ENCODE measurements at regions not wholly inside any gene's neighbourhood (a gene's known extent, or its start where the extent isn't known, plus 50 kb on each side); places are given as distances from the start of the nearest gene placed in this dataset.

DNA sequence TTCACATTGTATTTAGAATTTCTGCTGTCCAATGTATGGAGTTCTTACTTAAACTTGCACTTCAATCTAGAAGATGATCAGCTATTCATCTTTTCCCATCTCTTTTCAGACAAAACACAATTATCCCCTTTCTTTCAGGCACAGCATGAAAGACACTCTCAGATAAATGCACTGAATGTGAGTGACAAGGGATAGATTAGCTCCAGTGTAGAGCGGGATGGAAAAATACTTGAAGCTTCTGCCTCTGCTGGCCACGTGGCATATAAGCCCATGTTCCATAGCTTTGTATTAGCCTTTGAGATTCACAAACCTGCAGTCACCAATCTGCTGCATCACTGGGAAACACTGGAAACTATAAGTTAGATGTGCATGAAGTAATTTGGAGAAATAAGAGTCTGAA lies 162.2 kb upstream of the FAM3C start:
- no peaks in the 10 kb centered on the region for H3K36me3 ChIP-seq (ENCODE audit: control insufficient read depth in 2 of 2, extremely low read depth in 1 of 2, insufficient read depth in 2 of 2, low read length in 2 of 2)
- FAIRE-seq (no peak), DNase-seq (ENCODE audit: low read depth, low spot score) (no peak)
- ChIA-PET CTCF (interaction anchor here (0.6 to 2.1 kb wide), 6 partner anchors 11 to 436 kb away, joined by 3 to 10 read pairs (median 4); no protein-coding TSS in a partner anchor), POLR2A (no interaction called here)
- H3K4me1 ChIP-seq (ENCODE audit: control insufficient read depth, extremely low read depth, insufficient read depth, low read length) = no peaks in the 10 kb centered on the region
- BruUV-seq (replicated peaks) = no TSS peak
- no peak overlapping the region for H3K4me3 ChIP-seq (replicated peaks in 1 of 3; ENCODE audit: insufficient read depth in 1 of 3, low read depth in 1 of 3, low read length in 3 of 3)
- H3K9ac ChIP-seq (replicated peaks; ENCODE audit: extremely low read depth, insufficient read depth, low read length) = no peak overlapping the region
- H3K27me3 ChIP-seq (ENCODE audit: control insufficient read depth in 2 of 2, insufficient read depth in 2 of 2, low read length in 2 of 2) = no peaks in the 10 kb centered on the region
- no peaks in the 10 kb centered on the region for H4K20me1 ChIP-seq (replicated peaks; ENCODE audit: control insufficient read depth, extremely low read depth, insufficient read depth, low read length)
- H2AFZ ChIP-seq (ENCODE audit: low read depth, low read length) = no peak overlapping the region
- dilution Hi-C loops (cut with MboI; ENCODE audit: extremely low pct_ligation_motif_present, low sequenced_read_pairs) = no loop called here
- H3K4me2 ChIP-seq (ENCODE audit: insufficient read depth, low read length) = no peak overlapping the region
- no peak for TF ChIP-seq MYC (IDR thresholded peaks at IDR 0.05; ENCODE audit: low read depth, low read length)
- no peak for TF ChIP-seq POLR2A (IDR thresholded peaks at IDR 0.05; ENCODE audit: low read depth, low read length)
- TF ChIP-seq, protein P1, sequence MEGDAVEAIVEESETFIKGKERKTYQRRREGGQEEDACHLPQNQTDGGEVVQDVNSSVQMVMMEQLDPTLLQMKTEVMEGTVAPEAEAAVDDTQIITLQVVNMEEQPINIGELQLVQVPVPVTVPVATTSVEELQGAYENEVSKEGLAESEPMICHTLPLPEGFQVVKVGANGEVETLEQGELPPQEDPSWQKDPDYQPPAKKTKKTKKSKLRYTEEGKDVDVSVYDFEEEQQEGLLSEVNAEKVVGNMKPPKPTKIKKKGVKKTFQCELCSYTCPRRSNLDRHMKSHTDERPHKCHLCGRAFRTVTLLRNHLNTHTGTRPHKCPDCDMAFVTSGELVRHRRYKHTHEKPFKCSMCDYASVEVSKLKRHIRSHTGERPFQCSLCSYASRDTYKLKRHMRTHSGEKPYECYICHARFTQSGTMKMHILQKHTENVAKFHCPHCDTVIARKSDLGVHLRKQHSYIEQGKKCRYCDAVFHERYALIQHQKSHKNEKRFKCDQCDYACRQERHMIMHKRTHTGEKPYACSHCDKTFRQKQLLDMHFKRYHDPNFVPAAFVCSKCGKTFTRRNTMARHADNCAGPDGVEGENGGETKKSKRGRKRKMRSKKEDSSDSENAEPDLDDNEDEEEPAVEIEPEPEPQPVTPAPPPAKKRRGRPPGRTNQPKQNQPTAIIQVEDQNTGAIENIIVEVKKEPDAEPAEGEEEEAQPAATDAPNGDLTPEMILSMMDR (IDR thresholded peaks at IDR 0.05; ENCODE audit: extremely low read depth in 1 of 2, insufficient read depth in 1 of 2, low read depth in 1 of 2, low read length in 2 of 2) = no peak
- no peak for TF ChIP-seq GATA2 (IDR thresholded peaks at IDR 0.05; ENCODE audit: insufficient read depth, insufficient read length, low read depth, low read length)
- TF ChIP-seq JUN (IDR thresholded peaks at IDR 0.05; ENCODE audit: borderline replicate concordance, insufficient read depth, insufficient read length, low read depth) = no peak
- TF ChIP-seq FOS (IDR thresholded peaks at IDR 0.05; ENCODE audit: borderline replicate concordance, insufficient read depth, low read length) = no peak
- no peak for TF ChIP-seq POLR2AphosphoS5 (IDR thresholded peaks at IDR 0.05; ENCODE audit: insufficient read depth, low read depth, low read length)
- TF ChIP-seq, protein P2, sequence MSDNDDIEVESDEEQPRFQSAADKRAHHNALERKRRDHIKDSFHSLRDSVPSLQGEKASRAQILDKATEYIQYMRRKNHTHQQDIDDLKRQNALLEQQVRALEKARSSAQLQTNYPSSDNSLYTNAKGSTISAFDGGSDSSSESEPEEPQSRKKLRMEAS (IDR thresholded peaks at IDR 0.05; ENCODE audit: insufficient read depth, insufficient read length) = no peak
- no peak for TF ChIP-seq EZH2 (IDR thresholded peaks at IDR 0.05; ENCODE audit: borderline replicate concordance, low read depth, low read length, severe bottlenecking)
- intact Hi-C loops (cut with micrococcal nuclease) = no loop called here
- H3K9me1 ChIP-seq (replicated peaks; ENCODE audit: control insufficient read depth, extremely low read depth, insufficient read depth, low read length) = no peaks in the 10 kb centered on the region
- no peaks in the 10 kb centered on the region for H3K9me3 ChIP-seq (replicated peaks; ENCODE audit: control insufficient read depth, insufficient read depth, low read length)
- H3K79me2 ChIP-seq (ENCODE audit: control insufficient read depth, insufficient read depth, low read length) = no peaks in the 10 kb centered on the region
- H3K27ac ChIP-seq (ENCODE audit: insufficient read depth, low read depth, low read length) = no peak overlapping the region
